Fibroblast of lung (primary cell): ENCODE measurements at regions not wholly inside any gene's neighbourhood (a gene's known extent, or its start where the extent isn't known, plus 50 kb on each side); places are given as distances from the start of the nearest gene placed in this dataset.

Experiments
- DNase-seq, 2 donors: peaks; one replicate each; pipeline versions ENCODE4 v3.0.0 to v3.0.0-alpha.2; 2010; ENCODE audit warnings: low read depth in 2 of 2
- H2AFZ ChIP-seq: 2 replicates; pipeline ENCODE4 v1.5.1; 2012; ENCODE audit warnings: low read length, control low read depth, inconsistent platforms
- H3K27ac ChIP-seq: 2 replicates; pipeline ENCODE4 v1.5.1; 2011; ENCODE audit warnings: low read length, control low read depth; ENCODE audit not compliant: insufficient read depth
- H3K27me3 ChIP-seq: 2 replicates; pipeline ENCODE4 v1.5.1; 2011; ENCODE audit warnings: mild to moderate bottlenecking, low read length; ENCODE audit not compliant: control insufficient read depth, insufficient read depth
- H3K36me3 ChIP-seq: 2 replicates; pipeline ENCODE4 v1.5.1; 2011; ENCODE audit warnings: low read length; ENCODE audit not compliant: control insufficient read depth, insufficient read depth
- H3K4me1 ChIP-seq: 2 replicates; pipeline ENCODE4 v1.5.1; 2011; ENCODE audit warnings: low read length; ENCODE audit not compliant: control insufficient read depth, insufficient read depth; ENCODE audit errors: extremely low read depth
- H3K4me2 ChIP-seq: 2 replicates; pipeline ENCODE4 v1.5.1; 2011; ENCODE audit warnings: low read length, control low read depth; ENCODE audit not compliant: insufficient read depth; ENCODE audit errors: extremely low read depth
- H3K4me3 ChIP-seq, 4 experiments: fragments of 200-600 bp in 1 of 4; sonication (generic) in 1 of 4; replicated peaks in 1 of 4; 2 replicates each; pipeline ENCODE4 v1.5.1; 2011 to 2016; ENCODE audit warnings: low read length in 4 of 4, low read depth in 3 of 4, mild to moderate bottlenecking in 3 of 4, control low read depth in 2 of 4, inconsistent platforms in 1 of 4, mixed read lengths in 1 of 4; ENCODE audit not compliant: insufficient read depth in 1 of 4; ENCODE audit errors: control extremely low read depth in 1 of 4
- H3K79me2 ChIP-seq: 2 replicates; pipeline ENCODE4 v1.5.1; 2012; ENCODE audit warnings: mild to moderate bottlenecking, low read length, inconsistent platforms; ENCODE audit not compliant: control insufficient read depth, insufficient read depth
- H3K9ac ChIP-seq: 2 replicates; pipeline ENCODE4 v1.5.1; 2011; ENCODE audit warnings: mild to moderate bottlenecking, low read length, control low read depth; ENCODE audit not compliant: insufficient read depth
- H3K9me3 ChIP-seq: 2 replicates; pipeline ENCODE4 v1.5.1; 2012; ENCODE audit warnings: low read depth, low read length; ENCODE audit not compliant: control insufficient read depth, insufficient read depth
- H4K20me1 ChIP-seq: 2 replicates; pipeline ENCODE4 v1.5.1; 2011; ENCODE audit warnings: low read length; ENCODE audit not compliant: control insufficient read depth, insufficient read depth; ENCODE audit errors: extremely low read depth
- CTCF ChIP-seq, 2 donors: IDR thresholded peaks in 1 of 2; conservative IDR thresholded peaks in 1 of 2; 1 replicate in 1 of 2; 2 replicates in 1 of 2; pipeline ENCODE4 v1.5.1; 2011 to 2012; ENCODE audit warnings: low read length in 2 of 2, control low read depth in 1 of 2, inconsistent platforms in 1 of 2, low read depth in 1 of 2, mild to moderate bottlenecking in 1 of 2
- EZH2 ChIP-seq: IDR thresholded peaks from 2 replicates; pipeline ENCODE4 v1.5.1; 2012; ENCODE audit warnings: low read length, control low read depth, mild to moderate bottlenecking; ENCODE audit errors: missing control alignments

GRCh38 chr3:165544432-165544831 lies 292.8 kb downstream of the BCHE start:
- no peaks in the 10 kb centered on the region for H3K79me2 ChIP-seq
- no peak for DNase-seq
- H3K9ac ChIP-seq = no peak overlapping the region
- no peaks in the 10 kb centered on the region for H4K20me1 ChIP-seq
- TF ChIP-seq EZH2 (no peak), CTCF (conservative IDR thresholded peaks at IDR 0.05 in 1 of 2, IDR thresholded peaks at IDR 0.05 in 1 of 2; ENCODE audit: low read depth in 1 of 2, low read length in 2 of 2) (no peak)
- H3K4me2 ChIP-seq = no peak overlapping the region
- H3K36me3 ChIP-seq = no peaks in the 10 kb centered on the region
- no peak overlapping the region for H2AFZ ChIP-seq
- no peak overlapping the region for H3K4me3 ChIP-seq
- H3K27me3 ChIP-seq = no peaks in the 10 kb centered on the region
- no peaks in the 10 kb centered on the region for H3K9me3 ChIP-seq
- no peak overlapping the region for H3K27ac ChIP-seq
- no peaks in the 10 kb centered on the region for H3K4me1 ChIP-seq

GRCh38 chr3:165538166-165538565 lies 299.1 kb downstream of the BCHE start:
- H3K36me3 ChIP-seq = no peaks in the 10 kb centered on the region
- H3K27me3 ChIP-seq = no peaks in the 10 kb centered on the region
- no peak overlapping the region for H3K4me2 ChIP-seq
- no peaks in the 10 kb centered on the region for H3K9me3 ChIP-seq
- no peak overlapping the region for H3K27ac ChIP-seq
- no peaks in the 10 kb centered on the region for H3K4me1 ChIP-seq
- H4K20me1 ChIP-seq = no peaks in the 10 kb centered on the region
- TF ChIP-seq EZH2 = no peak
- no peak overlapping the region for H3K9ac ChIP-seq
- no peaks in the 10 kb centered on the region for H3K79me2 ChIP-seq
- DNase-seq = no peak
- no peak overlapping the region for H2AFZ ChIP-seq
- no peak overlapping the region for H3K4me3 ChIP-seq

- Histone ChIP-seq H4K20me1 (no peaks in the 10 kb centered on the region), H3K4me3 (no peak overlapping the region), H2AFZ (no peak overlapping the region), H3K9ac (no peak overlapping the region), H3K9me3 (no peaks in the 10 kb centered on the region), H3K4me2 (no peak overlapping the region), H3K27me3 (no peaks in the 10 kb centered on the region), H3K4me1 (no peaks in the 10 kb centered on the region), H3K79me2 (no peaks in the 10 kb centered on the region), H3K27ac (no peak overlapping the region), H3K36me3 (no peaks in the 10 kb centered on the region)
- TF ChIP-seq EZH2 (no peak), CTCF (conservative IDR thresholded peaks at IDR 0.05 in 1 of 2, IDR thresholded peaks at IDR 0.05 in 1 of 2; ENCODE audit: low read depth in 1 of 2, low read length in 2 of 2) (no peak)
- DNase-seq = peak in 1 of 2 donors; percentile 8
Observed at GRCh38 chr3:165532851-165533250, 304.4 kb downstream of the BCHE start.
